A673 (cell line): ENCODE measurements at regions not wholly inside any gene's neighbourhood (a gene's known extent, or its start where the extent isn't known, plus 50 kb on each side); places are given as distances from the start of the nearest gene placed in this dataset.

Source experiments
- BruUV-seq: library from RNA; stranded (reverse); fragments of 400-500 nt; replicated peaks from 2 replicates; lab custom pipeline; 2021; lab: Mats Ljungman, UMichigan
- CTCF ChIA-PET: fragments of 300-600 bp; sonication (Branson Sonifier 250); formaldehyde crosslinking; loops from one replicate; lab custom pipeline; 2022; ENCODE audit warnings: antibody characterized with exemption; lab: Charles Lee
- POLR2A ChIA-PET: fragments of 300-600 bp; sonication (Branson Sonifier 250); formaldehyde crosslinking; loops from one replicate; lab custom pipeline; 2022; ENCODE audit warnings: antibody characterized with exemption; ENCODE audit not compliant: low non-redundant PET; lab: Charles Lee
- DNase-seq: peaks from one replicate; pipeline ENCODE4 v3.0.0-alpha.2; 2015; ENCODE audit warnings: low spot score
- H3K27ac ChIP-seq: fragments of 200-600 bp; sonication (generic); 2 replicates; pipeline ENCODE4 v1.5.1; 2016; ENCODE audit warnings: mixed run types, low read depth, mild to moderate bottlenecking, mixed read lengths, antibody characterized with exemption, low read length; ENCODE audit not compliant: poor library complexity, severe bottlenecking
- H3K27me3 ChIP-seq: fragments of 200-600 bp; sonication (generic); replicated peaks from 2 replicates; pipeline ENCODE4 v1.6.1; 2017; ENCODE audit warnings: mixed run types, low read depth, mild to moderate bottlenecking, mixed read lengths, antibody characterized with exemption, low read length; ENCODE audit not compliant: insufficient read depth, poor library complexity
- H3K36me3 ChIP-seq: fragments of 200-600 bp; sonication (generic); 2 replicates; pipeline ENCODE4 v1.6.1; 2016; ENCODE audit warnings: mixed run types, mild to moderate bottlenecking, mixed read lengths, antibody characterized with exemption, low read length; ENCODE audit not compliant: insufficient read depth, poor library complexity, severe bottlenecking
- H3K4me1 ChIP-seq: fragments of 200-600 bp; sonication (generic); 2 replicates; pipeline ENCODE4 v1.6.1; 2017; ENCODE audit warnings: mixed run types, mild to moderate bottlenecking, mixed read lengths, antibody characterized with exemption, low read length; ENCODE audit not compliant: insufficient read depth, poor library complexity, severe bottlenecking
- H3K4me3 ChIP-seq: fragments of 200-600 bp; sonication (generic); 2 replicates; pipeline ENCODE4 v1.5.1; 2016; ENCODE audit warnings: low read depth, mixed run types, mild to moderate bottlenecking, mixed read lengths, low read length; ENCODE audit not compliant: poor library complexity, severe bottlenecking
- H3K9me3 ChIP-seq: fragments of 200-600 bp; sonication (generic); 2 replicates; pipeline ENCODE4 v1.6.1; 2016; ENCODE audit warnings: mixed run types, low read depth, mild to moderate bottlenecking, mixed read lengths, antibody characterized with exemption, low read length; ENCODE audit not compliant: poor library complexity, severe bottlenecking
- CTCF ChIP-seq: fragments of 300-800, 200-600 bp; sonication (generic); conservative IDR thresholded peaks from 2 replicates; pipeline ENCODE4 v1.5.1; 2017; ENCODE audit warnings: low read depth, mild to moderate bottlenecking, antibody characterized with exemption, low read length, moderate library complexity, mixed read lengths
- EZH2 ChIP-seq: fragments of 200-600 bp; sonication (generic); IDR thresholded peaks from 2 replicates; pipeline ENCODE4 v1.6.1; 2017; ENCODE audit warnings: borderline replicate concordance, low read depth, mild to moderate bottlenecking, mixed read lengths, antibody characterized with exemption, low read length; ENCODE audit not compliant: poor library complexity, severe bottlenecking
- intact Hi-C: fragments of 100-400 bp; cut with micrococcal nuclease; formaldehyde crosslinking; loops from one replicate; pipeline ENCODE4 v1.10.0; 2022; ENCODE audit not compliant: unreplicated experiment

DNA sequence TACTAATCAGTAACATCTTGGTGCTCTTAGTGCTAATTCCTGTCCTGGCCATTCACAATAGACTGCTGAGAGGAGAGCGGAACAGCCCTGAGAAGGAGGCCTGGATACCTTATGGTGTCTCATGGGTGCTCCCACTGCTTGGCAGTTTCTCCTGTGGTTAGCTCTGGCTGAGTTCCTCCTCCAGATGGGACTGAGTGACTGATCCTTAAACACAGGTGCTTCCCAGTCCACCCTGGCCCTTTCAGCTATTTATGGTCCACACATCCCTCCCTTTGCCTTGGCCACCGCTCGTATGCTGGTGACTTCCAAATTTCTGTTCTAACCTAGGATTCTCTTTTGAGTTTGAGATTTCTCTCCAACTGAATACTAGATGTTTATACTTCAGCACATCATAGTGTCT lies 157.0 kb upstream of the CACNA1E start:
- peaks cover 41% of the 10 kb centered on the region for H3K27me3 ChIP-seq
- POLR2A ChIA-PET = no interaction called here
- H3K27ac ChIP-seq = no peak overlapping the region
- no peaks in the 10 kb centered on the region for H3K36me3 ChIP-seq
- BruUV-seq = no TSS peak
- no peak for TF ChIP-seq CTCF
- no peak for TF ChIP-seq EZH2
- CTCF ChIA-PET = no interaction called here
- no peaks in the 10 kb centered on the region for H3K9me3 ChIP-seq
- no peaks in the 10 kb centered on the region for H3K4me1 ChIP-seq
- no peak overlapping the region for H3K4me3 ChIP-seq
- DNase-seq = no peak
- intact Hi-C loops = no loop called here

DNA sequence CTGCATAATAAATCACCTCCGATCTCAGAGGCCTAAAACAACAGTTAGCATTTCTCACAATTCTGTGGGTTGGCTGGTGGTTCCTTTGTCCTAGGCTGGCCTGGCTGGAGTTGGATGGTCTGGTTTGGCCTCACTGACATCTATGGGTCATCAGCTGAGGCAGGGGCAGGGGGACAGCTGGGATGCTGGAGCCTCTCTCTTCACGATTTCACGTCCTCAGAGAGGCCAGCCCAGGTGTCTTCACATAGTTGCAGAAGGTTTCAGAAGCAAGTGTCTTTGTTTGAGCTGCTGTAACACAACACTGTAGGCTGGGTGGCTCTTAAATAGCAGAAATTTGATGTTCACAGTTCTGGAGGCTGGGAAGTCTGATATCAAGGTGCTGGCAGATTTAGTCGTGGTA lies 155.5 kb upstream of the CACNA1E start:
- no peaks in the 10 kb centered on the region for H3K36me3 ChIP-seq
- BruUV-seq = no TSS peak
- no peaks in the 10 kb centered on the region for H3K4me1 ChIP-seq
- ChIA-PET CTCF (no interaction called here), POLR2A (no interaction called here)
- DNase-seq = no peak
- peaks cover 27% of the 10 kb centered on the region for H3K27me3 ChIP-seq
- TF ChIP-seq EZH2 (no peak), CTCF (no peak)
- H3K27ac ChIP-seq = no peak overlapping the region
- H3K9me3 ChIP-seq = no peaks in the 10 kb centered on the region
- intact Hi-C loops = no loop called here
- no peak overlapping the region for H3K4me3 ChIP-seq

DNA sequence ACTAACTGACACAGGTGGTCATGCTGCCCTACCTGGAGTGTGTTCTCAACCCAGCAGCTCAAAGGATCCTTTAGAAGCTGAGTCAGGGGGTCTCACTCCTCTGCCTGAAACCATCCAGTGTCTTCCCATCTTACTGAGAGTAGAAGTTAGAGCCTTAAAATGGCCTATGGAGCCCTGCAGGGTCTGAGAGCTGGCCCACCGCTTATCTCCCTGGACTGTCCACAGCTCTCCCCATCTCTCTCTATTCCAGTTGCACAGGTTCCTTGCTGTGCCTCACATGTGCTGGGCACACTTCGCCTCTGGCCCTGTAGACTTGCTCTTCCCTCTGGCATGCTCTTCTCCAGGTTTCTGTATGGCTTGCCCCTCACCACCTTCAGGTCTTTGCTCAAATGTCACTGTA lies 148.6 kb upstream of the CACNA1E start:
- POLR2A ChIA-PET = no interaction called here
- Histone ChIP-seq H3K4me1 (no peaks in the 10 kb centered on the region), H3K36me3 (no peaks in the 10 kb centered on the region), H3K27me3 (peaks cover 4% of the 10 kb centered on the region), H3K4me3 (no peak overlapping the region), H3K27ac (no peak overlapping the region), H3K9me3 (no peaks in the 10 kb centered on the region)
- no peak for DNase-seq
- CTCF ChIA-PET = no interaction called here
- TF ChIP-seq EZH2 = no peak
- TF ChIP-seq CTCF = no peak
- intact Hi-C loops = no loop called here
- no TSS peak for BruUV-seq
